ENCODE measurements at regions not wholly inside any gene's neighbourhood (a gene's known extent, or its start where the extent isn't known, plus 50 kb on each side); places are given as distances from the start of the nearest gene placed in this dataset.

GRCh38 chr12:66860752-66861750, 182.2 kb upstream of the GRIP1 start:
- H3K27ac ChIP-seq (ENCODE audit: insufficient read depth, low read depth, low read length), result no peak overlapping the region
- H3K27me3 ChIP-seq (ENCODE audit: control insufficient read depth in 2 of 2, insufficient read depth in 2 of 2, low read length in 2 of 2), result no peaks in the 10 kb centered on the region
- FAIRE-seq (peak; percentile 90), DNase-seq (ENCODE audit: low read depth, low spot score) (peak; percentile 79)
- no peak overlapping the region for H3K9ac ChIP-seq (replicated peaks; ENCODE audit: extremely low read depth, insufficient read depth, low read length)
- no peaks in the 10 kb centered on the region for H4K20me1 ChIP-seq (replicated peaks; ENCODE audit: control insufficient read depth, extremely low read depth, insufficient read depth, low read length)
- POLR2A ChIA-PET, result no interaction called here
- TF ChIP-seq CTCF (IDR thresholded peaks at IDR 0.05; ENCODE audit: extremely low read depth in 1 of 2, insufficient read depth in 1 of 2, low read depth in 1 of 2, low read length in 2 of 2) (peak; percentile 78 to 87), GATA2 (IDR thresholded peaks at IDR 0.05; ENCODE audit: insufficient read depth, insufficient read length, low read depth, low read length) (peak; percentile 7), EZH2 (IDR thresholded peaks at IDR 0.05; ENCODE audit: borderline replicate concordance, low read depth, low read length, severe bottlenecking) (no peak), POLR2AphosphoS5 (IDR thresholded peaks at IDR 0.05; ENCODE audit: insufficient read depth, low read depth, low read length) (no peak)
- no peak overlapping the region for H2AFZ ChIP-seq (ENCODE audit: low read depth, low read length)
- dilution Hi-C loops (cut with MboI; ENCODE audit: extremely low pct_ligation_motif_present, low sequenced_read_pairs) (no loop called here), intact Hi-C loops (cut with micrococcal nuclease) (loop anchor here (1.0 to 5.0 kb wide), 5 partner anchors 144 to 716 kb away; no protein-coding TSS in a partner anchor)
- no peak overlapping the region for H3K4me2 ChIP-seq (ENCODE audit: insufficient read depth, low read length)
- H3K9me3 ChIP-seq (replicated peaks; ENCODE audit: control insufficient read depth, insufficient read depth, low read length), result no peaks in the 10 kb centered on the region
- no TSS peak for BruUV-seq (replicated peaks)
- no peaks in the 10 kb centered on the region for H3K36me3 ChIP-seq (ENCODE audit: control insufficient read depth in 2 of 2, extremely low read depth in 1 of 2, insufficient read depth in 2 of 2, low read length in 2 of 2)
- H3K9me1 ChIP-seq (replicated peaks; ENCODE audit: control insufficient read depth, extremely low read depth, insufficient read depth, low read length), result no peaks in the 10 kb centered on the region
- H3K4me1 ChIP-seq (ENCODE audit: control insufficient read depth, extremely low read depth, insufficient read depth, low read length), result no peaks in the 10 kb centered on the region
- no peaks in the 10 kb centered on the region for H3K79me2 ChIP-seq (ENCODE audit: control insufficient read depth, insufficient read depth, low read length)
- CTCF ChIA-PET, result interaction anchor here (0.7 to 2.4 kb wide), 14 partner anchors 8 to 1970 kb away, joined by 3 to 7 read pairs (median 4); no protein-coding TSS in a partner anchor
- no peak overlapping the region for H3K4me3 ChIP-seq (replicated peaks in 1 of 3; ENCODE audit: insufficient read depth in 1 of 3, low read depth in 1 of 3, low read length in 3 of 3)
